RPMI7951 (cell line): ENCODE measurements at regions not wholly inside any gene's neighbourhood (a gene's known extent, or its start where the extent isn't known, plus 50 kb on each side); places are given as distances from the start of the nearest gene placed in this dataset.
A peak's percentile ranks its signal among the peaks of the same experiment; 100 is the strongest.

Experiments used
- DNase-seq: peaks from one replicate; pipeline ENCODE4 v3.0.0-alpha.2; 2012; ENCODE audit warnings: low read depth

- peak; percentile 15 for DNase-seq
Observed at GRCh38 chr5:2038321-2039179, 155.8 kb upstream of the IRX4 start.

- DNase-seq, result no peak
Observed at GRCh38 chr5:2036885-2037284, 154.2 kb upstream of the IRX4 start.

DNA sequence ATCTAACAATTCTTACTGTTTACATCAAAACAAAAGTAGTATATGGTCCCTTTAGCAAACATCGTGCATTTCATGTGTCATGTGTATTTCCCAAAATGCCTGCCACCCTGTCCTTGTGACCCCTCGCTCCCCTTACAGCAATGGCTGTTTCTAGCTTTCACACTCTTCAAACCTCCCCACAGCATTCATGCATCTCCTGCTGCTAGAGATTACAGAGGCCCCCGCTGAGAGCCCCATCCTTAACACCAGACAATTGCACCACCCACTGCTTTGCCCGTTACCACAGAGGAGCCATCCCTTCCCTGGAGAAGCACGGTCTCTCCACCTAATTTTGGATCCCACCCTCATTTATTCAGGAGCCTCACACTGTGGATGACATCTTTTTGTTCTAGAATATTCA lies 149.7 kb upstream of the IRX4 start:
- no peak for DNase-seq

DNA sequence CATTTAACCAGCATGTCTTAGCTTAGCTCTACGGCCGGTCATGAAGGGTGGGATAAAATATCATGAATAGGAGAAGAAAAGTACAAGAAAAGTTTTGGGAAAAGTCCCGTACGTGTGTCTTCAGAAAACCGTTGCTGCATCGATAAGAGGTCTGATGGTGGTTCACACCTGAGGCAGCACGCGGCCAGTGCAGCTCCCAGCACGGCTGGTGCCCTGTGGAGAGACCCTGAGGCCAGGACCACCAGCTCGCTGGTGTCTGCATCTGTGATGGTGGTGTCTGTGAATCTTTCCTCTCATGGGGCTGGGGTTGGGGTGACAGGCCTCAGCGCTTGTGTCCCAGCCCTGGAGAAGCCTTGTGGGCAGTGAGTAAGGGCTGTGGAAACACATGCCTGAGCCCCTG lies 148.9 kb upstream of the IRX4 start:
- DNase-seq, result no peak

- DNase-seq, result no peak
Observed at GRCh38 chr5:2030131-2030530, 147.4 kb upstream of the IRX4 start.

DNA sequence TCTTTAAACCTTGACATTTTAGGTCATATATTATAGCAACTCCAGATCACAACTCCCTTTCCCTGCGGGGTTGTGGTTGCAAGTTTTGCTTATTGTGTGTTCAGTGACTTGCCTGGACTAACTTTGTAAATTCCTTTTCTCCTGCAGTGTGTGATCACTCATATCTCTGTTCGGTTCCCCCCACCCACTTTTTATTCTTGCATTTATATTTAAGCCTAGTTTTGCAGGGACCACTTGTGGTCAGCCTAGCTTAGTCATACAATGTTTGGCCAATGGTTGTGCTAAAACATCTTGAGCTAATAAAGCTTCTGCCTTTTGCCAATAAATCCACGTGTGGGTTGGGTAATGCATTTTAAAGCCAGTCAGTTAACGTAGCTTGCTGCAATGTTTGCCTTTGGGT lies 146.5 kb upstream of the IRX4 start:
- DNase-seq, result no peak

DNA sequence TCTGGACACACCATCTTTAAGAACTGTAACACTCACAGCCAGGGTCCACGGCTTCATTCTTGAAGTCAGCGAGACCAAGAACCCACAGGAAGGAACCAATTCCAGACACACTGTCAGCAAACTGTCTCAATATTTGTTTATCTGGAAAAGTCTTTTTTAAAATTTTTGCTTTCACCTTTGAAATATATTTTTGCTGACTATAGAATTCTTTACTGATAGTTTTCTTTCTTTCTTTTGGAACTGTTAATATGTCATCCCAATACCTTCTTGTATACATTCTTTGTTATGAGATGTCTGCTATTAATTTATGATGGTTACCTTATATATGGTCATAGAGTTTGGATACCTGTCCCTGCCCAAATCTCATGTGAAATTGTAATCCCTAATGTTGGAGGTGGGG lies 145.1 kb upstream of the IRX4 start:
- no peak for DNase-seq

DNA sequence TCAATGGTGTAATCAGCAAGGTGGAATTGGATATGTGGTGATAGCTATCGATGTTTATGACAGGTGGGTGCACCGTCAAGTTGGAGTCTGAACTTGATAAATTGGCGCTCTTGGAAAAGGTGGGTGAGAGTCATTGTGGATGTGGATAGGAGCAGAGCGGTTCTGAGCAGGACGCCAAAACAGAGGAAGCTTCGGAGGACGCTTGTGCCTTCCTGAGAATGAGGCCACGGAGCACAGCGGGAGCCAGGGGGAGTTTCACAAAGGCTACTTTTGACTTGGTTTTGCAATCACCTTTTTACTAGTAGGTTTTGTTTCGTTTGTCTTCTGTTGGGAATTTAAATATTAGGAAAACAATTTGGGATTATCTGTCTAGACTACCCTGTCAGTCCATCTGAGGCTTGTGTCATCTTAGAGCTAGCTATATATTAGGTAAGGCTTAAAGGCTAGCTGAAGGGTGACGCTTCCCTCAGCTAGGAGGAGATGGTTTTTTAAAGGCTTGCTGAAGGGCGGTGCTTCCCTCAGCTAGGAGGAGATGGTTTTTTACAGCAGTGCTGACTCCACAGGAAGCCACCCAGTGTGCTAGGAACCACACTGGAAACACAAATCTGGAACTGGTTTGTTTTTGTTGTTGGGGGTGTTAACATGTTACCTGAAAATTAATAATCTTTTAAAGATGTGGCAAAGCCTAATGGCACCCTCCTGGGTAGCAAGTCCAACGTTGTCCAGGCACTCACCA lies 142.4 kb upstream of the IRX4 start:
- no peak for DNase-seq

DNA sequence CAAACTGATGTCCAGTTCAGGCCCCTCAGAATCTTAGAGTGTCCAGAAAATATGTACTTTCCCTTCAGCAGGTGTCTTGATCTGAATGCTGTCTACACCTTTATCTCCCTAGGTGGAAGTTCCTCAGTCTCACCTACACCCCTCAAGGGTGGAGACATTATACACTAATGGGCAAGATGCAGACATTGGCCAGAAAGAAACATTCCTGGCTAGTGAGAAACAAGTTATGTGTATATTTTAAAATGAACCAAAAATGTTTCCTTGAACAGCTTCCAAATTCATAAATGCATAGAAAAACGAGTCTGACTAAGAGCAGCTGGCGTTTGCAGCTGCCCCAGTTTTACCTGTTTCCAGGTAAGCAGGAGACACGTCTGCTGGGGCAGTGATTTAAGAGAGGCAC lies 140.5 kb upstream of the IRX4 start:
- DNase-seq, result no peak

DNA sequence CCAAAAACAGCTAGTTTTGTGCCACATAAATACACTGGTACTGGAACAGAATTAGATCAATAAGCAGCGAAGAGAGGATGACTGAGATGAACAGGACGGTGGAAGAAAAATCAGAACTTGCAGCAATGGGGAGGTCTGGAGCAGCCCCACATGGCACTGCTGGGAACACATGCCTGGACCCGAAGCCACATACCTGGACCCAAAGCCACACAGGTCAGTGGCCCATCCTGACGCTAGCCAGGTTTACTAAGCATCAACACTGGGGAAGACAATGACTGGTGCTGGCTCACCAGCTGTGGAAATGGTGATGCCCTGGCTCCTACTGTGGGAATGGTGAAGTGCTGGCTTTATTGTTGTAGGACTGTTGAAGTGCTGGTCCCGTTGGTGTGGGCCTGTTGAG lies 139.7 kb upstream of the IRX4 start:
- DNase-seq, result no peak

DNA sequence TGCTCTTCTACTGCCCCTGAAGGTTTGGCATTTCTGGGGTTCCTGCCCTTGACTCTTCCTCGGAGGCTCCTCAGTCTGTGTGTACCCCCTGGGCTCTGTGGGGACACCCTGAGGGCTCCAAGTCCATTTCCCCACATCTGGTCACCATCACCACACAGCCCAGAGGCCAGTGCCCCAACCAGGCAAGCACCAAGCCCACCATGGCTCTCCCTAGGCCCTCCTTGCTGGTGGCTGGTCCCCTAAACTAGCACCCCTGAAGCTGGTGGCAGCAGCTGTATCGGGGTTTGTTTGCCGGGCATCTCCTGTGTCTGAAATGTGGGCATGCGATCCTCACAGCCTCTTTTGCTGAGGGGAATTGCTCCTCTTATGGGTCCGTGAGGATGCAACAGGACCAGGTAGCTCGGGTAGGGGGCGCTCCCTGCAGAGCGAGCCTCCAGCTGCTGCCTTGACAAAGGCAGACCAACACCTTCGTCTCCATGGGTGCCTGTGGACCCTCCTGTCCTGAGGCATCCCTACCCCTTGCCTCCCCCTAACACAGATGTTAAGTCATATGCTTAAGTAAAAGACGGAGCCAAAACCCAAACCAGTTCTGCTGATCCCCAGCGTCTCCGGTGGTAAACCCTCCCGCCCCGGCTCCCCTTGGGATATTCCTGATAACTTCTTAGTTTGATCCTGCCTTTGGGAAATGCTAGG lies 138.9 kb upstream of the IRX4 start:
- no peak for DNase-seq

- no peak for DNase-seq
Observed at GRCh38 chr5:2020730-2021129, 138.0 kb upstream of the IRX4 start.

- DNase-seq, result no peak
Observed at GRCh38 chr5:2019716-2020115, 137.0 kb upstream of the IRX4 start.

GRCh38 chr5:2018390-2018724 lies 135.6 kb upstream of the IRX4 start:
- DNase-seq, result peak; percentile 4

DNA sequence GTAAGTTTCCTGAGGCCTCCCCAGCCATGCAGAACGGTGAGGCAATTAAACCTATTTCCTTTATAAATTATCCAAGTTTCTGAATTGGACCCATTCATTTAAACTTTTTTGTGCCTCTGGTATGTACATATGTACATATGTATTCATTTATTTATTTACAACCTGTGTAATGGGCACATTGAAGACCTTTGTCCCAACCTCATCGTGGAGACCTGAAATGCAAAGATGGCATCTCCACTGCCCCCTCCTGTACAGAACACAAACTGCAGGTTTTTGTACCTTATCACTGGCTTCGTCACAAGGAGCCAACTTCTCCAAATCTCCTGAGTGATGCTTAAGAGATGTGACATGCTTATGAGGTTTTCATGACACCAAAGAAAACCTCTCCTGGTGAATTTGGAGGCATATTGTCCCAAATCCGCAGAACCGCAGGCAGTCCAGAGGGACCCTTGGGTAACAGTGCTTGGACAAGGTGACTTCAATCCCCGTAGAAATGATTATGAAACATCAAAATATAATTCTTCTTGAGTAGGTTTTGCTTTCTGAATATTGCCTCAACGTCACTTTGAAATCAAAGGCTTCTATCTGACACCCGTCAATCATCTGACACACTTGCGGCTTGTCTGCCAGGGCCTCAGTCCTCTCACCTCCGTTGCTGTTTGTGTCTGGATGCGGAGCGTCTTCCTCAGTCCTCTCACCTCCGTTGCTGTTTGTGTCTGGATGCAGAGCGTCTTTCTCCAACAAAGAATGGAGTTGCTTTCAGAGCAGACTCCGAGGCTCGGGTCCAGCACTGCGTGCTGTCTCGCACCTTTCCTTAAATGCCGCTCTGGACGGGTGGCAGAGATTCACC lies 135.0 kb upstream of the IRX4 start:
- peak; percentile 6 for DNase-seq

GRCh38 chr5:2015961-2016360 lies 133.2 kb upstream of the IRX4 start:
- DNase-seq, result no peak

DNA sequence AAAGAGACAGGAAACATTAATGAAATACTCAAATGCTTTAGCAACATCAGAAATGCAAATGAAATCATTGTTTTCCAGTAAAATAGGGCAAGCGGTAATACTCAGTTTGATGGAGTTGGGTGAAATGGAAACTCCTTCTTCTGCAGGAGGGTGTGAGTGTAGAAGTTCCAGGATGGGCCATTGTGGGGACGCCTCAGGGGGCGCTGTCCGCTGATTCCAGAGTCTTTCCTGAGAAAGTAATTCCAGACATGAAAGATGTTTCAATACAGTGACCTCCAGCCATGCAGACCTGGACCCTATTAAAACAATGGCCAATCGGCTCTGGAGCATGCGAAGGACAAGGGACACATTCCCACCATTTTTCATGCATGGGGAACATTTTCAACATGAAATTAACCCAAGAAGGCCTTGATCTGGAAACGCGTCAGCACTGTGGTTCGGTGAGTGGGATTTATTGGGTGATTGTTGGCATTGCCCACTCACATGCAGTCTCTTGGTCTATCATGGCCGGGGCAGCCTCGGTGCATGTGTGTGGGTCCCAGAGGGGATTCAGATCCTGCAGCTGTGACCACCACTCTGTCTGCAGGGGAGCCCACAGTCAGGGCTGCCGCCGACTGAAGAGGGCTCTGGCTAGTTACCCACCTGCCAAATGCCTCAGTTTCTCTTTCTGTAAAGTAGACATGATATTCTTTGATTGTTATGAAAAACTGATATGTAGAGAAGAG lies 132.6 kb upstream of the IRX4 start:
- DNase-seq, result no peak

DNA sequence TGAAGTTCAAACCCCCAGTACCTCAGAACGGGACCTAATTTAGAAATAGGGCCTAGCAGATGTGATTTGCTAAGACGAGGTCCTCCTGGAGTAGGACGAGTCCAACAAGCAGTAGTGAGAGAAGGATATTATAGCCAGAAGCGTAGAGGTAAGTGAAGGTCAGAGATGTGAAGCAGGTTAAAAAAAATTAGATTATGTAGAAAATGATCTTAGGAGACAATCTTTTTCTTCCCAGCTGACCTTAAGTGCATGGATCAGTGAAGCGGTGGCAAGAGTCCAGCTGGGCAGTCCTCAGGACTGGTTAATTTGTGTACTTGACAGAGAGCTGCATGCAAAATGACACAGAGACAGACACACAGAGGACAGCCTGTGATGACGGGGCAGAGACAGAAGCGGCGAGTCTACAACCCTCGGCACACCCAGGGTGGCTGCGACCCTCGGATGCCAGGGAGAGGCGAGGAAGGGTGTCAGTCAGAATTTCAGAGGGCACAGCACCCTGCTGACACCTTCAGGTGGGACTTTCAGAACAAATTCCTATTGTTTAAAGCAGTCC lies 131.4 kb upstream of the IRX4 start:
- no peak for DNase-seq

DNA sequence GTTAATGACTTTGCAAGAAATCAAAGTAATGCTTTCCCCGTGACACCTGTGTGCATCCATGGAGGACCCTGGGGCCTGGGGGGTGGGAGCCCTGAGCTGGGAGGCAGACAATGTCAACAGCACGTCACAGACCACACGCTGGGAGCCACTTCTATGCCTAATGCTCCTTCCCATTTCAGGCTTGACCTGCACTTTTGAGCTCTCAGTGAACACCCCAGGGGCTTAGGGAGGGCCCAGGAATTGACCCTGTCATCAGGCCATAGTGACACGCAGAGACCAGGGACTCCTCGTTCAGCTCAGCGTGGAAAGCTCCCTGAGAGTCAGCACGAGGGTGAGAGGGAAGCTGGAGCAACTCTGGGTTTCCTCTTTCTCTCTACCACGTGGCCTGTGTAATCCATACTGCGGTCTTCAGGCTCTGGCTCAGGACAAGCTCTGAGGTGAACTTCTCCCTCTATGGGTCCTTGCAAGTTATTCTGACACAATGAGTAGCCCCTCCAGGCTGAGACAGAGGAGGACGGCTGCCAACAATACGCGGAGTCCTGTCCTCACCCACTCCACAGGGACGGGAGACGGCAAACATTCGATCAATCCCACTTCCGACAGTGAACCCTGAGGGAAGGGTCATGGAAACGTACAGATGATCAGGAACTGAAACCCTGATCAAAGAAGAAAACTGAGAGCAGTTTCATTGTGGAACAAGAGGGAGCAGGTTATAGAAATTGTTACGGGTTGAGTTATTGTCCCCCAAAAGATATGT lies 130.8 kb upstream of the IRX4 start:
- no peak for DNase-seq

- DNase-seq, result no peak
Observed at GRCh38 chr5:2012885-2013284, 130.2 kb upstream of the IRX4 start.
